Loucy (cell line): ENCODE measurements at regions not wholly inside any gene's neighbourhood (a gene's known extent, or its start where the extent isn't known, plus 50 kb on each side); places are given as distances from the start of the nearest gene placed in this dataset.

ENCODE experiments used
- H2AFZ ChIP-seq: fragments of 200-600 bp; sonication (generic); 2 replicates; pipeline ENCODE4 v1.6.0; 2016; ENCODE audit warnings: antibody characterized with exemption, mild to moderate bottlenecking, low read length, moderate library complexity
- H3F3A ChIP-seq: fragments of 200-600 bp; 2 replicates; pipeline ENCODE4 v1.6.0; 2016; ENCODE audit warnings: antibody characterized with exemption, low read depth, mild to moderate bottlenecking
- H3K27me3 ChIP-seq: fragments of 200-600 bp; sonication (generic); 2 replicates; pipeline ENCODE4 v1.6.1; 2014; ENCODE audit warnings: low read length, mild to moderate bottlenecking; ENCODE audit not compliant: insufficient read depth, poor library complexity, severe bottlenecking
- H3K36me3 ChIP-seq: fragments of 200-600 bp; sonication (generic); 2 replicates; pipeline ENCODE4 v1.6.1; 2016; ENCODE audit warnings: low read length; ENCODE audit not compliant: insufficient read depth
- H3K4me1 ChIP-seq: fragments of 200-600 bp; sonication (generic); 2 replicates; pipeline ENCODE4 v1.5.1; 2014; ENCODE audit warnings: low read length, mild to moderate bottlenecking; ENCODE audit not compliant: insufficient read depth, poor library complexity, severe bottlenecking
- H3K4me2 ChIP-seq: fragments of 200-600 bp; sonication (generic); 2 replicates; pipeline ENCODE4 v1.6.0; 2014; ENCODE audit warnings: antibody characterized with exemption, low read length, low read depth, mild to moderate bottlenecking; ENCODE audit not compliant: poor library complexity, severe bottlenecking
- H3K4me3 ChIP-seq: fragments of 200-600 bp; sonication (generic); 2 replicates; pipeline ENCODE4 v1.5.1; 2014; ENCODE audit warnings: low read length, mild to moderate bottlenecking, mixed read lengths; ENCODE audit not compliant: poor library complexity, severe bottlenecking
- H3K79me2 ChIP-seq: fragments of 200-600 bp; sonication (generic); 2 replicates; pipeline ENCODE4 v1.6.1; 2014; ENCODE audit warnings: low read length; ENCODE audit not compliant: insufficient read depth
- H3K9ac ChIP-seq: fragments of 200-600 bp; sonication (generic); 2 replicates; pipeline ENCODE4 v1.6.0; 2014; ENCODE audit warnings: mild to moderate bottlenecking, low read depth, low read length, moderate library complexity; ENCODE audit not compliant: poor library complexity, severe bottlenecking
- H3K9me2 ChIP-seq: fragments of 200-600 bp; sonication (generic); replicated peaks from 2 replicates; pipeline ENCODE4 v1.6.1; 2016; ENCODE audit warnings: low read depth, low read length, mixed read lengths
- H3K9me3 ChIP-seq: fragments of 200-600 bp; sonication (generic); 2 replicates; pipeline ENCODE4 v1.6.1; 2014; ENCODE audit warnings: mild to moderate bottlenecking, antibody characterized with exemption, low read length, low read depth; ENCODE audit not compliant: insufficient read depth
- H4K20me1 ChIP-seq: fragments of 200-600 bp; sonication (generic); 2 replicates; pipeline ENCODE4 v1.6.0; 2014; ENCODE audit warnings: antibody characterized with exemption, low read length, mild to moderate bottlenecking; ENCODE audit not compliant: insufficient read depth, poor library complexity, severe bottlenecking
- EZH2phosphoT487 ChIP-seq: fragments of 200-600 bp; IDR thresholded peaks from 2 replicates; pipeline ENCODE4 v1.6.1; 2018; ENCODE audit warnings: antibody characterized with exemption, mild to moderate bottlenecking, moderate library complexity, borderline replicate concordance
- TF ChIP-seq, protein P1 (sequence below): fragments of 200-600 bp; sonication (generic); conservative IDR thresholded peaks from 2 replicates; pipeline ENCODE4 v1.5.1; 2014; ENCODE audit warnings: mild to moderate bottlenecking, antibody characterized with exemption, low read length

DNA sequence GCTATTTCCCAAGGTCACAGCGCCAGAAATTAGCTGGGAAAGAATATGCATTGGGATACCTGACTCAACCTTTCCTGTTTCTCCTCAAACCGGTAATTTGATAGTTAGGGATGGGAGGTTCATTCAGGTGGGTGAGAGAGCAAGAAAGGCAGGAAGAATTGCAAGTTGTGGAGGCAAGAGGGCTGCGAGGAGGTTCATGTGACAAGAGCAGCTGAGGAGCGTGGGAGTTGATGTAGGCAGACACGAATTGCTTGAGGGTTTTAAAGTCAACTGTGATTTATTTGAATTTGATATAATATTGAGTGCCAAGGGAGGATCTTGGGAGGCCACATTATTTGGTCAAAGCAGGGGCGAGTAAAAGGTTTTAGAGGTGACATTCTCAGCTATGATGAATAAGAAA lies 329.0 kb downstream of the STIM2 start:
- H3K36me3 ChIP-seq = no peaks in the 10 kb centered on the region
- H3F3A ChIP-seq = no peaks in the 10 kb centered on the region
- H3K4me3 ChIP-seq = no peak overlapping the region
- H3K9me2 ChIP-seq = no peaks in the 10 kb centered on the region
- H3K79me2 ChIP-seq = no peaks in the 10 kb centered on the region
- TF ChIP-seq EZH2phosphoT487 = no peak
- TF ChIP-seq, protein P1, sequence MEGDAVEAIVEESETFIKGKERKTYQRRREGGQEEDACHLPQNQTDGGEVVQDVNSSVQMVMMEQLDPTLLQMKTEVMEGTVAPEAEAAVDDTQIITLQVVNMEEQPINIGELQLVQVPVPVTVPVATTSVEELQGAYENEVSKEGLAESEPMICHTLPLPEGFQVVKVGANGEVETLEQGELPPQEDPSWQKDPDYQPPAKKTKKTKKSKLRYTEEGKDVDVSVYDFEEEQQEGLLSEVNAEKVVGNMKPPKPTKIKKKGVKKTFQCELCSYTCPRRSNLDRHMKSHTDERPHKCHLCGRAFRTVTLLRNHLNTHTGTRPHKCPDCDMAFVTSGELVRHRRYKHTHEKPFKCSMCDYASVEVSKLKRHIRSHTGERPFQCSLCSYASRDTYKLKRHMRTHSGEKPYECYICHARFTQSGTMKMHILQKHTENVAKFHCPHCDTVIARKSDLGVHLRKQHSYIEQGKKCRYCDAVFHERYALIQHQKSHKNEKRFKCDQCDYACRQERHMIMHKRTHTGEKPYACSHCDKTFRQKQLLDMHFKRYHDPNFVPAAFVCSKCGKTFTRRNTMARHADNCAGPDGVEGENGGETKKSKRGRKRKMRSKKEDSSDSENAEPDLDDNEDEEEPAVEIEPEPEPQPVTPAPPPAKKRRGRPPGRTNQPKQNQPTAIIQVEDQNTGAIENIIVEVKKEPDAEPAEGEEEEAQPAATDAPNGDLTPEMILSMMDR = no peak
- no peaks in the 10 kb centered on the region for H3K9me3 ChIP-seq
- H3K9ac ChIP-seq = no peak overlapping the region
- H3K4me1 ChIP-seq = no peaks in the 10 kb centered on the region
- H2AFZ ChIP-seq = no peak overlapping the region
- H3K27me3 ChIP-seq = no peaks in the 10 kb centered on the region
- H3K4me2 ChIP-seq = no peak overlapping the region
- no peaks in the 10 kb centered on the region for H4K20me1 ChIP-seq

DNA sequence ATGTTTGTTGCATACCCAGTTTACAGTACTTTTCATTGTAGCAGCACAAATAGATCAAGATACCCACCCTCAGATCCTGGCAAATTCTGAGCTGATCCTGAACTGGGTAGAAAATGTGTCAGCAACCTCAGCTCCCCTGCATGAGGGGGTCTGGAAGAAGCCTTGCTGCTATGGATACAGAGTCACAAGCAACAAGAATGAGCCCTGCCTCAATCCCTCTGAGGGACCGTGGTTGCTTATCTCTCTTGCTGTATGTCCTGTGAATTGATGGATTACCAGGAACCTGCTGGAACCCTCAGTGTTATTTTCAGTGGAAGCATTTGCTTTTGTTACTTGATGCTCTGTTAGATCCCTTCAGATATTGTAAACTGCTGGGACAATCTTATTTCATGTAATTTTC lies 331.0 kb downstream of the STIM2 start:
- Histone ChIP-seq H3F3A (no peaks in the 10 kb centered on the region), H3K4me1 (no peaks in the 10 kb centered on the region), H3K9ac (no peak overlapping the region), H3K4me3 (no peak overlapping the region), H3K27me3 (no peaks in the 10 kb centered on the region), H3K9me3 (no peaks in the 10 kb centered on the region), H2AFZ (no peak overlapping the region), H3K36me3 (no peaks in the 10 kb centered on the region), H3K79me2 (no peaks in the 10 kb centered on the region), H3K9me2 (no peaks in the 10 kb centered on the region), H3K4me2 (no peak overlapping the region), H4K20me1 (no peaks in the 10 kb centered on the region)
- TF ChIP-seq EZH2phosphoT487 = no peak
- TF ChIP-seq, protein P1 = no peak

DNA sequence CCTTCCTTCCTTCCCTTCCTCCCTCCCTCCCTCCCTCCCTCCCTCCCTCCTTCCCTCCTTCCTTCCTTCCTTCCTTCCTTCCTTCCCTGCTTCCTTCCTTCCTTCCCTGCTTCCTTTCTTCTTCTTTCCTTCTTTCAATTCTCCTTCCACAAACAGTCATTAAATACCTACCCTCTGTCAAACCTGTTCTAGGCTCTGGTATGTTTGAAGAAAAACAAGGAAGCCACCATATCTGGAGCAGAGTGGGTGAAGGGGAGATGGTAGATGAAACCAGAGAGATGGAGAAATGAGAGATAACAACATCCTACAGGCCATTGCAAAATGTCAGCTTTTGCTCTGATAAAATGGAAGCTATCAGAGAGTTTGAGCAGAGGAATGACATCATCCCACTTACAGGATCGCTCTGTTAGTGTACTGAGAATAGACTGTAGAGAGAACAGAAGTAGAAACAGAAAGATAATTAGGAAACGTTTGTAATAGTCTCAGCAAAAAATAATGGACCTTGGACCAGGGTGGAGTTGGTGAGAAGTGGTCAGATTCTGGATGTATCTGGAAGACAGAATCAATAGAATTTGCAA lies 334.0 kb downstream of the STIM2 start:
- no peak overlapping the region for H3K9ac ChIP-seq
- no peaks in the 10 kb centered on the region for H3F3A ChIP-seq
- no peaks in the 10 kb centered on the region for H3K79me2 ChIP-seq
- H3K9me3 ChIP-seq = no peaks in the 10 kb centered on the region
- no peaks in the 10 kb centered on the region for H4K20me1 ChIP-seq
- no peak overlapping the region for H2AFZ ChIP-seq
- no peak overlapping the region for H3K4me2 ChIP-seq
- no peaks in the 10 kb centered on the region for H3K9me2 ChIP-seq
- H3K4me3 ChIP-seq = no peak overlapping the region
- TF ChIP-seq, protein P1 = no peak
- no peak for TF ChIP-seq EZH2phosphoT487
- H3K27me3 ChIP-seq = no peaks in the 10 kb centered on the region
- H3K4me1 ChIP-seq = no peaks in the 10 kb centered on the region
- no peaks in the 10 kb centered on the region for H3K36me3 ChIP-seq
